HUES6 (cell line): ENCODE measurements at regions not wholly inside any gene's neighbourhood (a gene's known extent, or its start where the extent isn't known, plus 50 kb on each side); places are given as distances from the start of the nearest gene placed in this dataset.

ENCODE experiments used
- H3K27ac ChIP-seq: 2 replicates; pipeline ENCODE4 v1.7.0; 2013; ENCODE audit warnings: low read depth, mild to moderate bottlenecking, low read length, inconsistent platforms
- H3K27me3 ChIP-seq: 2 replicates; pipeline ENCODE4 v1.6.1; 2013; ENCODE audit warnings: low read length; ENCODE audit not compliant: control insufficient read depth, insufficient read depth
- H3K36me3 ChIP-seq: 2 replicates; pipeline ENCODE4 v1.6.1; 2013; ENCODE audit warnings: low read length; ENCODE audit not compliant: control insufficient read depth, insufficient read depth
- H3K4me1 ChIP-seq: 2 replicates; pipeline ENCODE4 v1.6.1; 2013; ENCODE audit warnings: low read length; ENCODE audit not compliant: control insufficient read depth, insufficient read depth
- H3K4me3 ChIP-seq: 2 replicates; pipeline ENCODE4 v1.5.1; 2013; ENCODE audit warnings: low read depth, low read length
- H3K9ac ChIP-seq: one replicate; pipeline ENCODE4 v1.6.1; 2013; ENCODE audit warnings: mild to moderate bottlenecking, low read length
- H3K9me3 ChIP-seq: 2 replicates; pipeline ENCODE4 v1.6.1; 2013; ENCODE audit warnings: low read depth, low read length; ENCODE audit not compliant: control insufficient read depth, insufficient read depth

DNA sequence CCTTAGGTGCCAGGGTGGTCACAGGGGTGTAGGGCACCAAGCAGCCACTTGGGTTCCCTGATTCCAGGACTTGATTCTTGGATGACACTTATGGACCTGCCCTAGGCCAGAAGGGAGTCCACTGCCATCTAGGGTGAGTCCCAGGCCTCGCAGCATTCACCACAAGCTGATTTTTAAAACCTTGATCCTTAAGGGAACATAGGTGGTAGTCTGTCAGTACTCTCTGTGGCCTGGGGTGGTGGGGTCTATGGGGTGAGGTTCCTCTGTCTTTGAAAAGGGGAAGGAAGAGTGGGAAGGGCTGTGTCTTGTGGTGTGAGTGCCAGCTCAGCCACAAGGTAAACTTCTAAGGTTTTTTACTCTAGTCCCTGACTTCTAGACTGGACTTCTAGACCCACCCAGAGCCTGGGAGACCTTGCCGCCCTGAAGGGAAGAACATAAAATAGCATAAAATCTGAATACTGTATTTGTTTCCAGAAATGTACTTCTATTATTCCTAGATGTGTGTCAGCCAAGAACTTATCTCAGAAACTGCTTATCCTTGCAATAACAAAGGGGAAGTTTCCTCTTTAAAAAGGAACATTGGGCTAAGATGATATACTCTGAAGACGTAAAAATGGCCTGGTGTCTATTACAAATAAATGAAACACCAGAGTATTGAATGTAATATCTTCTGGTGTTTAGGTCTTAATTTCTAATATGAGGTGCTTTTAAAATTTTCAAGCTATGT, 757.3 kb downstream of the LTN1 start:
- Histone ChIP-seq H3K9me3 (no peaks in the 10 kb centered on the region), H3K4me3 (no peak overlapping the region), H3K4me1 (no peaks in the 10 kb centered on the region), H3K27ac (no peak overlapping the region), H3K36me3 (no peaks in the 10 kb centered on the region), H3K27me3 (no peaks in the 10 kb centered on the region), H3K9ac (no peak overlapping the region)

DNA sequence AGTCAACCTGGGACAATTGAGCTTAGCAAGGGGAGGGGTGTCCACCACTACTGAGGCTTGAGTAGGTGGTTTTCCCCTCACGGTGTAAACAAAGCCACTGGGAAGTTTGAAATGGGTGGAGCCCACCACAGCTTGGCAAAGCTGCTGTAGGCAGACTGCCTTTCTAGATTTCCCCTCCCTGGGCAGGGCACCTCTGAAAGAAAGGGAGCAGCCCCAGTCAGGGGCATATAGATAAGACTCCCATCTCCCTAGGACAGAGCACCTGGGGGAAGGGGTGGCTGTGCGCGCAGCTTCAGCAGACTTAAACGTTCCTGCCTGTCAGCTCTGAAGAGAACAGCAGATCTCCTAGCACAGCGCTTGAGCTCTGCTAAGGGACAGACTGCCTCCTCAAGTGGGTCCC, 758.4 kb downstream of the LTN1 start:
- no peak overlapping the region for H3K27ac ChIP-seq
- H3K27me3 ChIP-seq = no peaks in the 10 kb centered on the region
- H3K4me3 ChIP-seq = no peak overlapping the region
- no peaks in the 10 kb centered on the region for H3K4me1 ChIP-seq
- H3K9me3 ChIP-seq = no peaks in the 10 kb centered on the region
- no peaks in the 10 kb centered on the region for H3K36me3 ChIP-seq
- H3K9ac ChIP-seq = no peak overlapping the region

DNA sequence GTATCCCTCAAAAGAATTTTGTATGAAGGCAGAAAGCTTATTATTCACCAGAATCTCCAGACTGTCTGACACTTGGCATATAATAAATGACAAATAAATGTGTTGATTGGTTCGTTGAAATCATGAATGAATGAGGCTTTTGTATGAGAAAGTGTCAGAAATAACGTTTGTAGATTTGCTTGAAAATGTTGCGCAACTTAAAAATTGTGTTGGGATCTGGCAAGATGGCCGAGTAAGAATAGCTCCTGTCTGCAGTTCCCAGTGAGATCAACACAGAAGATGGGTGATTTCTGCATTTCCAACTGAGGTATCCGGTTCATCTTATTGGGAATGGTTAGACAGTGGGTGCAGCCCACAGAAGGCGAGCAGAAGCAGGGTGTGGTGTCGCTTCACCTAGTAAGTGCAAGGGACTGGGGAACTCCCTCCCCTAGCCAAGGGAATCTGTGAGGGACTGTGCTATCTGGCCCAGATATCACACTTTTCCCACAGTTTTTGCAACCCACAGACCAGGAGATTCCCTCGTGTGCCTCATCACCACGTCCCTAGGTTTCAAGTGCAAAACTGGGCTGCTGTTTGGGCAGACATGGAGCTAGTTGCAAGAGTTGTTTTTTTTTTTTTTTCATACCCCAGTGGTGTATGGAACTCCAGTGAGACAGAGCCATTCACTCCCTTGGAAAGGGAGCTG, 759.0 kb downstream of the LTN1 start:
- Histone ChIP-seq H3K4me3 (no peak overlapping the region), H3K9ac (no peak overlapping the region), H3K4me1 (no peaks in the 10 kb centered on the region), H3K27me3 (no peaks in the 10 kb centered on the region), H3K36me3 (no peaks in the 10 kb centered on the region), H3K27ac (no peak overlapping the region), H3K9me3 (no peaks in the 10 kb centered on the region)

DNA sequence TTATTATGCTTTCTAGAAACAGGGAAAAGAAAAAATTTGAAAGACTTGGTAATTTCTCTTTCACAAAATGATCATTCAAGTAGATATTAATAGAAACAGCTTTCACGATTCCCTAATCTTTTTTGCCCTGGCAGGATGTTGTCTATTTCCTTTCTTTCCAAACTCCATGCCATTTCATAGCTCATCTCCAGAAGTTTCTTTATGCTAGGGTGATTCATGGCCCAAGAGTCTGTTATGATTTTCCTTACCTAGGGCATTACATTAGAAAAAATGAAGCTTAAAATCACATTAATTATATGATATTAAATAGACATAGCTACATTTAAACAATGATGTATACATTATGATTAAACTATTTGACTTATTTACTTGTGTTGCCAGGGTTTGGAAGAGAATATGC, 762.1 kb downstream of the LTN1 start:
- Histone ChIP-seq H3K9me3 (no peaks in the 10 kb centered on the region), H3K4me1 (no peaks in the 10 kb centered on the region), H3K27ac (no peak overlapping the region), H3K4me3 (no peak overlapping the region), H3K9ac (no peak overlapping the region), H3K27me3 (no peaks in the 10 kb centered on the region), H3K36me3 (no peaks in the 10 kb centered on the region)

DNA sequence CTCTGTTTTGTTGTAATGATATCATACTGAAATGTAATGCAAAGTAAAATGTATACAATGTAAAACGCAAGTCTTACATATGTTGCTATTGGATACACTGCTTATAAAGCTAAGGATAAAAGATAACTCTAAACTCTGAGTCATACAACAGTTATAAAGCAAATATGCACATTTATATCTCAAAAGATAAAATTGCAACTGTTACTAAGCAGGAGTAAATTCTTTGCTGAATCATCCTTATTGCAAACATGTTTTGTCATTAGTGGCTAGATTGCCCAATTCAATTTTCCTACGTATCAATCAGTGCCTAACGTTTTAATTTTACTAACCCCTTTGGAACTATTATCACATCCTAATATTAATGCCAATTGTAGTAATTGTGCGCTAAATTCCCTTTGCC, 762.9 kb downstream of the LTN1 start:
- Histone ChIP-seq H3K27me3 (no peaks in the 10 kb centered on the region), H3K4me3 (no peak overlapping the region), H3K36me3 (no peaks in the 10 kb centered on the region), H3K4me1 (no peaks in the 10 kb centered on the region), H3K27ac (no peak overlapping the region), H3K9me3 (no peaks in the 10 kb centered on the region), H3K9ac (no peak overlapping the region)

DNA sequence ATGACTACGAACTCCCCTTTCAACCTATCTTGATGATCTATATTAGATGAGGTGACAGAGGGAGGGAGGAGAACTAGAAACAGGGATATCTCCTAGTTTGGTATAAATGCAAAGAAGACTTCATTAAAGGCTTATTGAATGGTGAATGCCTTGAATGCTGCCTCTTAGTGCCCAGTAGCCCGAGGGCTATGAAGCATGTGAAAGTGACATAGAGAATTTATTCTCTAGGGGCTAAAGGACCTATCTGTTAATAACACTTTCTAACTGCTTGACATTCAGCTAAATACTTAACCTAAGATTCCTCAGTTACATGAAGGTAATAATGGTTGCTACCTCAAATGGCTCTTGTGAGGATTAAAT, 764.1 kb downstream of the LTN1 start:
- H3K27ac ChIP-seq = no peak overlapping the region
- H3K9me3 ChIP-seq = no peaks in the 10 kb centered on the region

DNA sequence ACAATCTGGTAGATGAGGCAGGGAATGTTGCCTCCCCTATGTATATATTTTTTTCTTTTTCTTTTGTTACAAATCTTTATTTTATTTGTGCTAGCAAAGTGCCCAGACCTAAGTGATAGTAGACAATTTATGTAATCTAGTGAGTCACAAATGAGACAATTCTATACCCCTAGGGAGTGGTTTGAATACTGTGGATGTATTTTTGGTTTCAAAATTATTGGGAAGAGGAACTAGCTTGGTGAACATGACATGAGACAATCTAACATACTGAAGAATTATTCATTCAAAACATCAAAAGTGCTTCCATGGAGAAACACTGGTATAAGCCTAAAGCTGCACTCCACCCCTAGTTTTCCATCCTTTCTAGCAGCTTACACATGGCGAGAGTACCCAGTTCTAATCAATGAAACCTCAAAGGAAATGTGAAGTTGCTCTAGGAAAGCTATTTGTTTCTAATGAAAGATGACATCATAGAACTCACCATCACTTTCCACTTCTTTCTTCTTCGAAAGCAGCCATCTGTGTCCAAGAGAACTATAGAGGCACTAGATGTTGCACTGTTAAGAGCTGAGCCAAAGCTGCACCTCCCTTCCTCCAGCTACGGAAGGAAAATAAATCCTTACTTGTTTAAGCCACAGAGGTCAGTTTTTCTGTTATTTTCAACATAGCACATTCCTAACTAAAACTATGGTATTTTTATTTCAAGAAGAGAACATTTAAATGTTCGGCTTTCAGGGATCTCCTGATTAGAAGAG, 764.6 kb downstream of the LTN1 start:
- no peaks in the 10 kb centered on the region for H3K36me3 ChIP-seq

More for the DNA sequence above, 764.1 kb downstream of the LTN1 start:
- Histone ChIP-seq H3K27me3 (no peaks in the 10 kb centered on the region), H3K9ac (no peak overlapping the region), H3K4me1 (no peaks in the 10 kb centered on the region), H3K36me3 (no peaks in the 10 kb centered on the region), H3K4me3 (no peak overlapping the region)

DNA sequence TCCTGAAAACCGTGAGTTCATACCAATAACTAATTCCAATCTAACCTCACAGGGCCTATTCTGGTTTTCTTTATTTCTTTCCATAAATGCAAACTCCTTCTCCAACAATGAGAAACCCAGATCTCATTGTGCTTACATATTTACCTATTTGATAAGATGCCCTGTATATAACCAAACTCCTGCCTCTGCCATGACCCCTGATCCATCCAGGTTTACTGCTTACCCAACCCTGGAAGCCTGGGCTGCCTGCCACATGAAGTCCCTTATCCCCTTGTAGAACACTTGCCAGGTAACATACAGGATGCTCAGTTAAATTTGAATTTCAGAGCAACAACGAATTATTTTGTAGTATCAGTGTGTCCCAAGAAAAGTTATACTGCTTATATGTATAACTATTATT, 766.1 kb downstream of the LTN1 start:
- Histone ChIP-seq H3K9me3 (no peaks in the 10 kb centered on the region), H3K27me3 (no peaks in the 10 kb centered on the region), H3K4me3 (no peak overlapping the region)

More for the DNA sequence above, 764.6 kb downstream of the LTN1 start:
- Histone ChIP-seq H3K9ac (no peak overlapping the region), H3K27me3 (no peaks in the 10 kb centered on the region), H3K4me3 (no peak overlapping the region), H3K27ac (no peak overlapping the region), H3K9me3 (no peaks in the 10 kb centered on the region), H3K4me1 (no peaks in the 10 kb centered on the region)

DNA sequence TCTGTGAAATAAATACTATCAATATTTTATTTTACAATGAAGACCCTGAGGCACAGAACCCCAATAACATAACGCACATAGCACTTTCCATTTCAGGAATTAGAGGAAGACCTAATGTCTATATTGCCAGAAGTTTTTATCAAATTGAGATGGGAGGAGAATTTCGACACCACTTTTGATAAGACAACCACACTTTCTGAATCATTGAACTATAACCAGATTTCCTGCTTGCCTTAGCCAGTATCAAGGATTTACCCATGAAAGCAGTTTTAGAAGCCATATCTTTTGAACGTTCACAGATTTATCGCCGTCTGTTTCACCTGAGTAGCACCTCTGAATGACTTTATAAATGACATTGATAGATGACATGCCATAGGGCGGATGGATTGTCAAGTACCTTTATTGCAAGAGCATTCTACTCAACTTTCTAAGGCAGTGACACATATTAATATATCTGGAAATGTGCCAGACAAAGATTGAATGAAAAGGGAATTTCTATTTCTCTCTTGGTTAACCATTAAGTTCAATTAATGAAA, 768.4 kb downstream of the LTN1 start:
- no peaks in the 10 kb centered on the region for H3K9me3 ChIP-seq
- H3K27me3 ChIP-seq = no peaks in the 10 kb centered on the region

More for the DNA sequence above, 766.1 kb downstream of the LTN1 start:
- Histone ChIP-seq H3K36me3 (no peaks in the 10 kb centered on the region), H3K4me1 (no peaks in the 10 kb centered on the region), H3K9ac (no peak overlapping the region), H3K27ac (no peak overlapping the region)

DNA sequence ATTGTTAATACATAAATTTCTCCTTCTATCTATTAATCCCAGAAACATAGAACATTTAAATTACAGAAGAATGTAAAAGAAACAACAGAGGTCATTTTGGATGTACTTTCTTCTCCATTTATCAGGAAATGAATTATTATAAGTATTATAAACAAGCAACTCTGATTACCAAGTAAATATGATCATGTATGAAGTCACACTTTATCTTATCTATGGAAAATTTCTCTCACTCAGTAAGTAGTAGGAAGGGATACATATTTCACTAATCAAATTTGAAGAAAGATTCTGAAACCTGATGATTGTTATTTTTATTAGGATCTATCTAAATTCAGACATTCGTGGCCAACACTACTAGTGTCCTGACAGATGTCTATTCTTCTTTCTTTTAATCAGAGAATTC, 770.7 kb downstream of the LTN1 start:
- Histone ChIP-seq H3K9ac (no peak overlapping the region), H3K4me1 (no peaks in the 10 kb centered on the region), H3K4me3 (no peak overlapping the region), H3K27me3 (no peaks in the 10 kb centered on the region), H3K9me3 (no peaks in the 10 kb centered on the region), H3K27ac (no peak overlapping the region), H3K36me3 (no peaks in the 10 kb centered on the region)

More for the DNA sequence above, 768.4 kb downstream of the LTN1 start:
- Histone ChIP-seq H3K9ac (no peak overlapping the region), H3K27ac (no peak overlapping the region), H3K4me1 (no peaks in the 10 kb centered on the region), H3K36me3 (no peaks in the 10 kb centered on the region), H3K4me3 (no peak overlapping the region)

DNA sequence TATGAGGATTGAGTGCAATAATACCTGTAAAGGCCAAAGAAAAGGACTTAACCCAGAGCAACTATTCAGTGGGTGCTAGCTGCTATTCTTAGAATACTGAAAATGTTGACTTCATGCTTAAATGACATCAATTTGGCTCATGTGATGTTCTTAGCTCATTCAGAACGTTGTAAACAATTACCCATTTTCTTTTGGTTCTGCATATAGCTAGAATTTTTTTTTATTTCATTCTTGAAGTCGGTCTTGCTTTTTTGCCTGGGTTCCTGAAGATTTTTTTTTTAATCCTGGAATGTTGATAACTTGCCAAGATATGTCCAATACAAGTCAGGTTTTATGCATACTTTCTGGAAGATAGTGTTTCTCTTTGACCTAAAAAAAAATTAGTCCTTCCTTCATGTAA, 772.0 kb downstream of the LTN1 start:
- no peak overlapping the region for H3K27ac ChIP-seq
- H3K36me3 ChIP-seq = no peaks in the 10 kb centered on the region
- H3K9ac ChIP-seq = no peak overlapping the region
- H3K9me3 ChIP-seq = no peaks in the 10 kb centered on the region
- H3K4me1 ChIP-seq = no peaks in the 10 kb centered on the region
- H3K27me3 ChIP-seq = no peaks in the 10 kb centered on the region
- H3K4me3 ChIP-seq = no peak overlapping the region
